Activated naive CD8-positive, alpha-beta T cell (primary cell): ENCODE measurements at regions not wholly inside any gene's neighbourhood (a gene's known extent, or its start where the extent isn't known, plus 50 kb on each side); places are given as distances from the start of the nearest gene placed in this dataset.
"Not testable (repeated sequence)": the region's sequence is repeated elsewhere in the genome, so short reads cannot be mapped to it uniquely, and the experiment has no call there.

Experiments used
- H3K27ac Mint-ChIP-seq: one replicate; pipeline ENCODE4 v1.8.0; 2021; ENCODE audit warnings: mixed read lengths
- H3K27me3 Mint-ChIP-seq: one replicate; pipeline ENCODE4 v1.8.0; 2021; ENCODE audit warnings: mixed read lengths
- H3K36me3 Mint-ChIP-seq: one replicate; pipeline ENCODE4 v1.8.0; 2021; ENCODE audit warnings: mixed read lengths
- H3K4me1 Mint-ChIP-seq: one replicate; pipeline ENCODE4 v1.8.0; 2021; ENCODE audit warnings: low read depth, mixed read lengths
- H3K4me3 Mint-ChIP-seq: one replicate; pipeline ENCODE4 v1.8.0; 2021; ENCODE audit warnings: mild to moderate bottlenecking, mixed read lengths
- H3K9me3 Mint-ChIP-seq: one replicate; pipeline ENCODE4 v1.8.0; 2021; ENCODE audit warnings: low read depth, mixed read lengths

GRCh38 chr3:22358334-22358733, 607.3 kb upstream of the ZNF385D start:
- H3K36me3 Mint-ChIP-seq = no peaks in the 10 kb centered on the region
- peaks cover 5% of the 10 kb centered on the region for H3K9me3 Mint-ChIP-seq
- H3K4me3 Mint-ChIP-seq = no peak overlapping the region
- no peaks in the 10 kb centered on the region for H3K4me1 Mint-ChIP-seq
- H3K27ac Mint-ChIP-seq = no peak overlapping the region
- no peaks in the 10 kb centered on the region for H3K27me3 Mint-ChIP-seq

DNA sequence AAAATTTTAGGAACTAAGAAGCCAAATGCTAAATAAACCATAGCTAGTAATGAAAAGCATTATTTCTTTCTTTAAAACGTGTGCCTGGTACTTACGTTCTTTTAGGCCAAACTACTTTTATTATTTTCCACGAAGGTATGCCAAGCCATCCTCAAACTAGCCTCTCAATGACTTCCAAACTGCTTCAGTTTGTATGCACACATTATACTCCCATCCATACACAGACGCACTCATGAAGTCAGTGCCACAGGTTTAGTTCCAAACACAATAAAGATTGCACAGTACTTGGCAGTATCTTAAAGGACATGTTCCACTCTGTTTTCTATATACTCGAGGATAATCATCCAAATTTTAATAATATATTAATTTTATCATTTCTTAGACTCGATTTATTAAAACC, 609.2 kb upstream of the ZNF385D start:
- H3K9me3 Mint-ChIP-seq = peaks cover 3% of the 10 kb centered on the region
- H3K27me3 Mint-ChIP-seq = no peaks in the 10 kb centered on the region
- no peaks in the 10 kb centered on the region for H3K36me3 Mint-ChIP-seq
- no peak overlapping the region for H3K4me3 Mint-ChIP-seq
- H3K27ac Mint-ChIP-seq = no peak overlapping the region
- H3K4me1 Mint-ChIP-seq = no peaks in the 10 kb centered on the region

GRCh38 chr3:22360970-22361369, 610.0 kb upstream of the ZNF385D start:
- H3K36me3 Mint-ChIP-seq = no peaks in the 10 kb centered on the region

GRCh38 chr3:22361521-22361920, 610.5 kb upstream of the ZNF385D start:
- Mint-ChIP-seq H3K36me3 (no peaks in the 10 kb centered on the region), H3K9me3 (peaks cover 3% of the 10 kb centered on the region), H3K27me3 (no peaks in the 10 kb centered on the region), H3K4me1 (no peaks in the 10 kb centered on the region), H3K4me3 (no peak overlapping the region), H3K27ac (no peak overlapping the region)

More at GRCh38 chr3:22360970-22361369, 610.0 kb upstream of the ZNF385D start:
- H3K27me3 Mint-ChIP-seq = no peaks in the 10 kb centered on the region
- H3K4me1 Mint-ChIP-seq = no peaks in the 10 kb centered on the region
- H3K9me3 Mint-ChIP-seq = peaks cover 3% of the 10 kb centered on the region
- no peak overlapping the region for H3K4me3 Mint-ChIP-seq
- no peak overlapping the region for H3K27ac Mint-ChIP-seq

GRCh38 chr3:22364851-22365250, 613.8 kb upstream of the ZNF385D start:
- H3K27ac Mint-ChIP-seq = no peak overlapping the region
- H3K27me3 Mint-ChIP-seq = no peaks in the 10 kb centered on the region
- no peaks in the 10 kb centered on the region for H3K4me1 Mint-ChIP-seq
- H3K9me3 Mint-ChIP-seq = peaks cover 3% of the 10 kb centered on the region
- H3K36me3 Mint-ChIP-seq = no peaks in the 10 kb centered on the region
- no peak overlapping the region for H3K4me3 Mint-ChIP-seq

- H3K9me3 Mint-ChIP-seq = peaks cover 3% of the 10 kb centered on the region
- H3K4me1 Mint-ChIP-seq = no peaks in the 10 kb centered on the region
- no peak overlapping the region for H3K4me3 Mint-ChIP-seq
- no peaks in the 10 kb centered on the region for H3K36me3 Mint-ChIP-seq
- no peak overlapping the region for H3K27ac Mint-ChIP-seq
- H3K27me3 Mint-ChIP-seq = peaks cover 8% of the 10 kb centered on the region
Measured at GRCh38 chr3:22366781-22367180, 615.8 kb upstream of the ZNF385D start.

DNA sequence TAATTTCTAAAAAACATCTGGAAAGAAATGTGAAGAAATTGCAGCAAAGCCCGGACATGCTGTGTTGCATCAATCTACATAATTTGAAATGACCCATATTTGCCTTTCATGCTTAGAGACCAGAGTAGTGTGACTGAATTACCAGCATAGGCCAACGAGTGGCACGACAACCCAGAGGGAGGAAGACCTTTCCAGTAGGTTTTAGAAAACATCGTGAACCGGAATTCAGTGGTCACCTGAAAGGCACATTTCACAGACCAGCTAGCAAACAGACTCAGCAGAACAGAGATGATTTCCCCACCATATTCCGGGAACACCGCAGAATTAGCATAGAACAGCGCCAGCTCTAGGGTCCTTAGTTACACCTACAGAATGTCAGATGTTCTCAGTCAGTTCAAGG, 620.0 kb upstream of the ZNF385D start:
- Mint-ChIP-seq H3K9me3 (no peaks in the 10 kb centered on the region), H3K4me1 (no peaks in the 10 kb centered on the region), H3K4me3 (no peak overlapping the region), H3K27me3 (peaks cover 22% of the 10 kb centered on the region), H3K36me3 (no peaks in the 10 kb centered on the region), H3K27ac (no peak overlapping the region)

DNA sequence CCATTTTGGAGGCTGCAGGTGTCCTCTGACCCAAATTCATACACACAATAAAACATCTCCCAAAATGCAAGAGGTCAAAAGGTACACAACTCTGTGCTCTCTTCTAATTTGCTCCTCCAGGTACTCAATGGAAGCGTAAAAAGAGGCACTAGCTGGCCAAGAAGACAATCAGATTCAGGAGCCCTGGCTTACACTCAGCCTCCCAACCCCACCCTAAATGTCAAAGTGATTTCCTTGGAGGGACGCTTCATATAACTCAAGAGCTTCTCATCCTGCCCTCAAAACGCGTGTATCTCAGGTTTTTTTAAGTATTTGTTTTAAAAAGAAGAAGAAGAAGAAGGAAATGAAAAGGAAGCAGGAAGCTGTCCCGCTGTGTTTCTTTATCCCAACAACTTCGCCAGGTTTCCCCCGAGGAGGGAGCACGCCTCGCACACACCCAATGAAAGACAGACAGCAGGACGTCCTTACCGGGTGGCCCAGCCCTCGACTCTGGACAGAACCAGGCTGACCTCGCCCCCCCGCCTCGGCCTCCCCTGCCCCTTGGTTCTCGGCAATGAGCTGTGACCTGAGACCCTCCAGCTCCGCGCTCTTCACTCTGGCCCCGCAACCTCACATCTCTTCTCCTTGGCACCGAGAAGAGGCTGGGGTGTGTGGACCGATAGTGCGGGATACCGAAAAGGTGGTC, 620.7 kb upstream of the ZNF385D start:
- H3K4me1 Mint-ChIP-seq = no peaks in the 10 kb centered on the region
- no peaks in the 10 kb centered on the region for H3K36me3 Mint-ChIP-seq
- no peaks in the 10 kb centered on the region for H3K9me3 Mint-ChIP-seq
- no peak overlapping the region for H3K27ac Mint-ChIP-seq
- peaks cover 22% of the 10 kb centered on the region for H3K27me3 Mint-ChIP-seq
- no peak overlapping the region for H3K4me3 Mint-ChIP-seq

DNA sequence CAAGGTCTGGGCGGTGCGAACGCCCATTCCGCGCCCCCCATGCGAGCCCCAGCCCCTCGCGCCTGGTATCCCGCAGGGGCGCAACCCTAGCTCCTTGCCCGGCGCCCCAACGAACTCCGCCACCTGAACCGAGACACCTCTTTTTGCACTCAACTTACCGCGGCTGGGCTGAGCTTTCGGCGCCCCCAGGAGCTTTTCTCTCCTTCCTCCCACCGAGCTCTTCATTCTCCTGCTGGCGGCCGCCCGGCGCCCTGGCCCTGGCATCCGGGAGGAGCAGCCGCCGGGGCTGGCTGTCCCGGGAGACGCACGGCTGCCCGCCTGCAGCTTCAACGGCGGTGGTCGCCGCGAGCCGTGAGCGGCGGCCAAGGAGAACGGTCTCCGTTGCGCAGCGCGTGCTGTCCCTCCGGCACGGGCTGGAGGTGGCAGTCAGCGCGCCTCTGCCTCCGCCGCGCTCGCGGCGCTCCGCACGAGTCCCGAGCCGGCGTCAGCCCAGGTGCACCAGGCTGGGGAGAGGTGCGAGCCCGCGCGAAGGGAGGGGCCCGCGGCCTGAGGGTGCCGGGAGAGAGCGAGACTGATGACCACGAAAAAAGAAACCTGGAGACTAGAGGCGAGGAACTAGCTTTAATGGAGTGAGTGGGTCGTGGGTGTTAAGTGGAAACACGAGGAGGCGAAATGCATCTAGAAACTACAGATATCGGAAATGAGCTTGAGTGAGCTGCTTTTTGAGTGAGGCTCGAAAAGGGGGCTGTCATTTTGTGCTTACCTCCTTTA, 621.5 kb upstream of the ZNF385D start:
- H3K36me3 Mint-ChIP-seq = no peaks in the 10 kb centered on the region
- peaks cover 22% of the 10 kb centered on the region for H3K27me3 Mint-ChIP-seq
- H3K4me1 Mint-ChIP-seq = no peaks in the 10 kb centered on the region
- no peak overlapping the region for H3K4me3 Mint-ChIP-seq
- H3K27ac Mint-ChIP-seq = no peak overlapping the region
- no peaks in the 10 kb centered on the region for H3K9me3 Mint-ChIP-seq

DNA sequence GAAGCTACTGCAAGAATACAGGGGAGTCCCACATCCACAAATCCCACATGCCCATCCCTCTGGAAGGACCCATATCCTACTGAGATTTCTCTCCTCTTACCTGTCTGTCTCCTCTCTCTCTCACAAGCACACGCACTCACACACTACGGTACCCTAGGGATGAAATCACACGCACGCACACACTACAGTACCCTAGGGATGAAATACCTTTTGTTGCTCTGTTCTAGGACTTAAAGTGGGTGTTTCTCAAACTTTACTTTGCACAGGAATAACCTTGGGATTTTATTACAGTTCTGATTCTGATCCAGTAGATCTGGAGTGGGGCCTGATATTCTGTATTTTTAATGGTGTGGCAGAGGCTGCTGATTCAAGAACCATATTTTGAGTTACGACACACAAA, 622.2 kb upstream of the ZNF385D start:
- no peak overlapping the region for H3K27ac Mint-ChIP-seq
- H3K36me3 Mint-ChIP-seq = no peaks in the 10 kb centered on the region
- no peaks in the 10 kb centered on the region for H3K4me1 Mint-ChIP-seq
- H3K4me3 Mint-ChIP-seq = no peak overlapping the region
- no peaks in the 10 kb centered on the region for H3K9me3 Mint-ChIP-seq
- H3K27me3 Mint-ChIP-seq = peaks cover 22% of the 10 kb centered on the region

DNA sequence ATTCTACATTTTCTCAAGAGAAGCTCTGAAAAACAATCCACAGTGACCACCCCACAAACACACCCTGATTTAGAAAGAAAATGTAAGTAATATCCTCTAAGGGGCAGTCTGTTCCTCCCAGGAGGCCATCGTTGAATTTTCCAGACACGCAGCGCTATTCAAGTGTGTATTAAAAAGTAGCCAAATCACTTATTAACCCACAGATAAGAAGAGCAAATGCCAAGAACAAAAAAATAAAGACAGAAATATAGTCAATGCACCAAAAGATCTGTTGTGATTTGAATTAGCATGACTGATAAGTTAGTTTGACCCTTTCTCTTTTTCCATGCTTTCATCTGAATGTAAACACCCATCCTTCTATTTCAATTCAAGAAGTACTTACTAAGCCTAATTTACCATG, 622.8 kb upstream of the ZNF385D start:
- no peaks in the 10 kb centered on the region for H3K9me3 Mint-ChIP-seq
- H3K27ac Mint-ChIP-seq = no peak overlapping the region
- H3K27me3 Mint-ChIP-seq = peaks cover 22% of the 10 kb centered on the region
- no peak overlapping the region for H3K4me3 Mint-ChIP-seq
- H3K36me3 Mint-ChIP-seq = no peaks in the 10 kb centered on the region
- H3K4me1 Mint-ChIP-seq = no peaks in the 10 kb centered on the region

DNA sequence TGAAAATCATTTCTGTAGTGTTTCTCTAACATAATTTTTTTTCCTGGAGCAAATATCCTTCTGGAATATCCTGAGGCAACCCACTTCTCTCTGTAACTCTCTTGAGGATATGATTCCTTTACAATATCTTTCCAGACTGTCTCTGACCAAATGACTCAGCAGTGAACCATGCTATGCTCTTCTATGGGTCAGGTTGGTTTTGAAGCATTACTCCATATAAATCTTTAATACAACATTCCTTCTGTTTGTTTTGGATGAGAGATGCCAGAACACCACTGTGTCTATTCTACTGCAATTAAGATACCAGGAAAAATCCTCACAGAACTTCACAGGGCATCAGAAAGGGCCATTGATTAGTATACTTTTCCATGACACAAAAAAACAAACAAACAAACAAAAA, 626.4 kb upstream of the ZNF385D start:
- Mint-ChIP-seq H3K36me3 (no peaks in the 10 kb centered on the region), H3K27ac (no peak overlapping the region), H3K9me3 (no peaks in the 10 kb centered on the region), H3K4me1 (no peaks in the 10 kb centered on the region), H3K4me3 (no peak overlapping the region), H3K27me3 (peaks cover 14% of the 10 kb centered on the region)

GRCh38 chr3:22378869-22379268, 627.9 kb upstream of the ZNF385D start:
- no peak overlapping the region for H3K27ac Mint-ChIP-seq
- peaks cover 7% of the 10 kb centered on the region for H3K27me3 Mint-ChIP-seq
- no peaks in the 10 kb centered on the region for H3K9me3 Mint-ChIP-seq
- H3K4me3 Mint-ChIP-seq = no peak overlapping the region
- H3K4me1 Mint-ChIP-seq = no peaks in the 10 kb centered on the region
- no peaks in the 10 kb centered on the region for H3K36me3 Mint-ChIP-seq

GRCh38 chr3:22380253-22380652, 629.2 kb upstream of the ZNF385D start:
- H3K27ac Mint-ChIP-seq = no peak overlapping the region
- H3K27me3 Mint-ChIP-seq = no peaks in the 10 kb centered on the region
- no peaks in the 10 kb centered on the region for H3K4me1 Mint-ChIP-seq
- H3K36me3 Mint-ChIP-seq = no peaks in the 10 kb centered on the region
- H3K9me3 Mint-ChIP-seq = peaks cover 3% of the 10 kb centered on the region
- H3K4me3 Mint-ChIP-seq = no peak overlapping the region

DNA sequence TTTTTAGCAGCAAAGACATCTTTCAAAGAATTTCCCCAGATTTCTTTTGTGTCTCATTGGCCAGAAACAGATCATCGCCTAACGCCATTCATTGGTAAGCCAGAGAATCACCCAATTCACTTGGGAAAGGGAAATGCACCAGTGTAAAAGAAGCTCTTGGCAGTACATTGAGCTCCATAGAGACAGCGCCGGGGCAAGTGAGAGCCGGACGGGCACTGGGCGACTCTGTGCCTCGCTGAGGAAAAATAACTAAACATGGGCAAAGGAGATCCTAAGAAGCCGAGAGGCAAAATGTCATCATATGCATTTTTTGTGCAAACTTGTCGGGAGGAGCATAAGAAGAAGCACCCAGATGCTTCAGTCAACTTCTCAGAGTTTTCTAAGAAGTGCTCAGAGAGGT, 630.6 kb upstream of the ZNF385D start:
- H3K36me3 Mint-ChIP-seq, H3K9me3 Mint-ChIP-seq, H3K4me1 Mint-ChIP-seq, H3K27me3 Mint-ChIP-seq, H3K27ac Mint-ChIP-seq, H3K4me3 Mint-ChIP-seq: not testable (repeated sequence)

DNA sequence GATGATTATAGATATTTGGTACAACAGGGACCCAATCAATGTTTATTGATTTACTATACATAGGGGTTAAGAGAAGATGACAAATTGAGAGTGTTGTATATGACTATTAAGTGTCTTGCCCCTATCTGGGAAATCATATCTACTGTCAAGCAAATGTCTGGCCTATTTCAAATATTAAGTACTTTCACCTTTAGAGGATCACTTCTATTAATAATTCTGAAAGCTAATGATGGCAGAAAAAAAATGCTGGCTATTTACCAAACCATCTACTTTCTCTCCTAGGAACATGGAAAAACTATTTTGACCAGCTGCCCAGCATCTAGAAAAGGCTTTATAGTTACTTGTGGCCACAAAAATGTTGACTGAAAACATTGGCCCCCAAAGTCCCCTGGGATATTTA, 632.3 kb upstream of the ZNF385D start:
- Mint-ChIP-seq H3K4me3 (no peak overlapping the region), H3K27me3 (no peaks in the 10 kb centered on the region), H3K9me3 (peaks cover 6% of the 10 kb centered on the region), H3K27ac (no peak overlapping the region), H3K36me3 (no peaks in the 10 kb centered on the region), H3K4me1 (no peaks in the 10 kb centered on the region)
